SK-N-SH (cell line): ENCODE measurements at regions not wholly inside any gene's neighbourhood (a gene's known extent, or its start where the extent isn't known, plus 50 kb on each side); places are given as distances from the start of the nearest gene placed in this dataset.

Experiments used
- CTCF ChIA-PET: fragments of 300-600, 350-600 bp; formaldehyde crosslinking; extraction: SDS; loops from one replicate; lab custom pipeline; 2021; lab: Yijun Ruan, JAX
- POLR2A ChIA-PET: fragments of 350-600 bp; sonication (Branson Sonifier 250); formaldehyde crosslinking; extraction: SDS; loops from one replicate; lab custom pipeline; 2020; ENCODE audit warnings: antibody characterized with exemption, inconsistent platforms; lab: Yijun Ruan, JAX
- DNase-seq: peaks from one replicate; pipeline ENCODE4 v3.0.0; 2012
- H2AFZ ChIP-seq: fragments of 200-600 bp; sonication (generic); 2 replicates; pipeline ENCODE4 v1.8.1; 2016; ENCODE audit warnings: antibody characterized with exemption, mild to moderate bottlenecking, low read depth
- H3F3A ChIP-seq: fragments of 200-600 bp; sonication (generic); replicated peaks from 2 replicates; pipeline ENCODE3; 2016; ENCODE audit warnings: antibody characterized with exemption, mild to moderate bottlenecking; ENCODE audit not compliant: insufficient read depth
- H3K27ac ChIP-seq, 2 experiments: fragments of 200-500 bp in 1 of 2; fragments of 200-600 bp in 1 of 2; sonication (Bioruptor generic) in 1 of 2; sonication (generic), shearing (Covaris generic) in 1 of 2; 2 replicates each; pipeline versions ENCODE4 v1.5.1 to v1.6.1; 2014 to 2016; ENCODE audit warnings: low read depth in 2 of 2, inconsistent platforms in 1 of 2, low read length in 1 of 2, mild to moderate bottlenecking in 1 of 2, mixed read lengths in 1 of 2
- H3K27me3 ChIP-seq: fragments of 200-600 bp; sonication (generic), shearing (Covaris generic); 2 replicates; pipeline ENCODE4 v1.6.1; 2016; ENCODE audit warnings: mixed run types; ENCODE audit not compliant: insufficient read depth
- H3K36me3 ChIP-seq, 2 experiments: fragments of 200-500 bp in 1 of 2; fragments of 200-600 bp in 1 of 2; sonication (Bioruptor generic) in 1 of 2; sonication (generic) in 1 of 2; replicated peaks in 1 of 2; 2 replicates each; pipeline versions ENCODE3 to v1.5.1; 2014 to 2016; ENCODE audit warnings: low read length in 1 of 2, mild to moderate bottlenecking in 1 of 2; ENCODE audit not compliant: insufficient read depth in 2 of 2, control insufficient read depth in 1 of 2
- H3K4me1 ChIP-seq, 2 experiments: fragments of 200-500 bp in 1 of 2; fragments of 200-600 bp in 1 of 2; sonication (Bioruptor generic) in 1 of 2; sonication (generic), shearing (Covaris generic) in 1 of 2; 2 replicates each; pipeline versions ENCODE4 v1.5.1 to v1.6.1; 2014 to 2016; ENCODE audit warnings: low read depth in 1 of 2, low read length in 1 of 2, mixed run types in 1 of 2; ENCODE audit not compliant: insufficient read depth in 2 of 2, control insufficient read depth in 1 of 2
- H3K4me2 ChIP-seq: fragments of 200-600 bp; sonication (generic), shearing (Covaris generic); 2 replicates; pipeline ENCODE4 v1.6.1; 2017; ENCODE audit warnings: mixed run types
- H3K4me3 ChIP-seq, 2 experiments: fragments of 200-500 bp in 1 of 2; fragments of 200-600 bp in 1 of 2; sonication (Bioruptor generic) in 1 of 2; sonication (generic), shearing (Covaris generic) in 1 of 2; 2 replicates each; pipeline versions ENCODE4 v1.5.1 to v1.8.1; 2014 to 2016; ENCODE audit warnings: low read depth in 2 of 2, inconsistent platforms in 1 of 2, low read length in 1 of 2, mild to moderate bottlenecking in 1 of 2, mixed read lengths in 1 of 2, moderate library complexity in 1 of 2
- H3K79me2 ChIP-seq: fragments of 200-600 bp; sonication (generic); 2 replicates; pipeline ENCODE4 v1.8.1; 2017; ENCODE audit warnings: mild to moderate bottlenecking; ENCODE audit not compliant: insufficient read depth
- H3K9ac ChIP-seq: fragments of 200-600 bp; sonication (generic); 2 replicates; pipeline ENCODE4 v1.6.1; 2017; ENCODE audit warnings: mixed run types
- H3K9me2 ChIP-seq: fragments of 200-600 bp; sonication (generic); 2 replicates; pipeline ENCODE4 v1.6.1; 2017; ENCODE audit warnings: mixed run types
- H3K9me3 ChIP-seq: fragments of 200-600 bp; sonication (generic); 2 replicates; pipeline ENCODE4 v1.6.1; 2017; ENCODE audit warnings: mixed run types, mild to moderate bottlenecking, moderate library complexity
- H4K20me1 ChIP-seq: fragments of 200-600 bp; sonication (generic); 2 replicates; pipeline ENCODE4 v1.6.1; 2017; ENCODE audit warnings: mild to moderate bottlenecking, mixed run types; ENCODE audit not compliant: insufficient read depth
- ELF1 ChIP-seq: IDR thresholded peaks from 2 replicates; pipeline ENCODE4 v1.4.0; 2012
- FOSL2 ChIP-seq: IDR thresholded peaks from 2 replicates; pipeline ENCODE4 v1.4.0; 2012; ENCODE audit warnings: low read depth, mild to moderate bottlenecking, moderate library complexity, borderline replicate concordance
- GABPA ChIP-seq: IDR thresholded peaks from 2 replicates; pipeline ENCODE4 v1.4.0; 2012; ENCODE audit warnings: low read depth, mild to moderate bottlenecking
- JUND ChIP-seq: IDR thresholded peaks from 2 replicates; pipeline ENCODE4 v1.4.0; 2012
- SMC3 ChIP-seq: IDR thresholded peaks from 2 replicates; pipeline ENCODE4 v1.6.1; 2012; ENCODE audit warnings: low read depth, low read length, improper control_type of control experiment
- USF1 ChIP-seq: IDR thresholded peaks from 2 replicates; pipeline ENCODE4 v1.4.0; 2012; ENCODE audit warnings: low read depth, borderline replicate concordance
- WGBS: methylation state at CpG from one replicate; pipeline ENCODE4 v1.1.6; 2017; ENCODE audit warnings: low lambda C conversion rate; 5-methylcytosine and 5-hydroxymethylcytosine counted together
- TF ChIP-seq, protein P1 (sequence below): IDR thresholded peaks from 2 replicates; pipeline ENCODE4 v1.6.1; 2012; ENCODE audit warnings: mild to moderate bottlenecking, low read depth, low read length, moderate library complexity
- TF ChIP-seq, protein P2 (sequence below): fragments of 200-600 bp; sonication (generic); IDR thresholded peaks from 2 replicates; pipeline ENCODE4 v1.6.1; 2017; ENCODE audit warnings: antibody characterized with exemption, mild to moderate bottlenecking, moderate library complexity
- TF ChIP-seq, protein P3 (sequence below): IDR thresholded peaks from 2 replicates; pipeline ENCODE4 v1.4.0; 2012; ENCODE audit warnings: low read depth, borderline replicate concordance

DNA sequence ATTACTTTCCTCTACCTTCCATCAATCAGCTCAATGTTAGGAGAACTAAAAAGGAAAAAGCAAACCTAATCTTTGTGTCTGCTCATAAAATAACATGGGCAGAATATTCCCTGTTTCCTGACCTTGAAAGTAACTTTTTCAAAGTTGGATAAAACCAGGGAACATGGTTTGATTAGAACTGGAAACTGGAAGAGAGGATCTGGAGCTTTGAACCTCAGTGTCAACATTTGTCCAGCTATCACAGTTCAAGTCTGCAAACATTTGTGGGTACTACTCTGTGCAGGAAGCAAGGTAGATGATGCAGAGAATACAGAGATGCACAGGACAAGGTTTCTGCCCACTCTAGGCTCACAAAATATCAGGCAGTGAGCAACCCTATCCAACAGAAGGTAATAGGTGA is 86.4 kb upstream of the TAB3 start:
- Histone ChIP-seq H3K79me2 (no peaks in the 10 kb centered on the region), H3K4me3 (no peak overlapping the region), H2AFZ (no peak overlapping the region), H3K36me3 (no peaks in the 10 kb centered on the region), H3K9me3 (no peaks in the 10 kb centered on the region), H4K20me1 (no peaks in the 10 kb centered on the region), H3K9ac (no peak overlapping the region), H3K27ac (no peak overlapping the region), H3K4me1 (no peaks in the 10 kb centered on the region), H3K9me2 (no peaks in the 10 kb centered on the region), H3K4me2 (no peak overlapping the region), H3F3A (no peaks in the 10 kb centered on the region), H3K27me3 (no peaks in the 10 kb centered on the region; the same call in 1 of the 2 replicates)
- DNase-seq = no peak
- CTCF ChIA-PET = no interaction called here
- POLR2A ChIA-PET = no interaction called here
- TF ChIP-seq FOSL2 (no peak), GABPA (no peak)
- TF ChIP-seq, protein P1, sequence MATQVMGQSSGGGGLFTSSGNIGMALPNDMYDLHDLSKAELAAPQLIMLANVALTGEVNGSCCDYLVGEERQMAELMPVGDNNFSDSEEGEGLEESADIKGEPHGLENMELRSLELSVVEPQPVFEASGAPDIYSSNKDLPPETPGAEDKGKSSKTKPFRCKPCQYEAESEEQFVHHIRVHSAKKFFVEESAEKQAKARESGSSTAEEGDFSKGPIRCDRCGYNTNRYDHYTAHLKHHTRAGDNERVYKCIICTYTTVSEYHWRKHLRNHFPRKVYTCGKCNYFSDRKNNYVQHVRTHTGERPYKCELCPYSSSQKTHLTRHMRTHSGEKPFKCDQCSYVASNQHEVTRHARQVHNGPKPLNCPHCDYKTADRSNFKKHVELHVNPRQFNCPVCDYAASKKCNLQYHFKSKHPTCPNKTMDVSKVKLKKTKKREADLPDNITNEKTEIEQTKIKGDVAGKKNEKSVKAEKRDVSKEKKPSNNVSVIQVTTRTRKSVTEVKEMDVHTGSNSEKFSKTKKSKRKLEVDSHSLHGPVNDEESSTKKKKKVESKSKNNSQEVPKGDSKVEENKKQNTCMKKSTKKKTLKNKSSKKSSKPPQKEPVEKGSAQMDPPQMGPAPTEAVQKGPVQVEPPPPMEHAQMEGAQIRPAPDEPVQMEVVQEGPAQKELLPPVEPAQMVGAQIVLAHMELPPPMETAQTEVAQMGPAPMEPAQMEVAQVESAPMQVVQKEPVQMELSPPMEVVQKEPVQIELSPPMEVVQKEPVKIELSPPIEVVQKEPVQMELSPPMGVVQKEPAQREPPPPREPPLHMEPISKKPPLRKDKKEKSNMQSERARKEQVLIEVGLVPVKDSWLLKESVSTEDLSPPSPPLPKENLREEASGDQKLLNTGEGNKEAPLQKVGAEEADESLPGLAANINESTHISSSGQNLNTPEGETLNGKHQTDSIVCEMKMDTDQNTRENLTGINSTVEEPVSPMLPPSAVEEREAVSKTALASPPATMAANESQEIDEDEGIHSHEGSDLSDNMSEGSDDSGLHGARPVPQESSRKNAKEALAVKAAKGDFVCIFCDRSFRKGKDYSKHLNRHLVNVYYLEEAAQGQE = no peak
- TF ChIP-seq, all 33 proteins: peak for 0

DNA sequence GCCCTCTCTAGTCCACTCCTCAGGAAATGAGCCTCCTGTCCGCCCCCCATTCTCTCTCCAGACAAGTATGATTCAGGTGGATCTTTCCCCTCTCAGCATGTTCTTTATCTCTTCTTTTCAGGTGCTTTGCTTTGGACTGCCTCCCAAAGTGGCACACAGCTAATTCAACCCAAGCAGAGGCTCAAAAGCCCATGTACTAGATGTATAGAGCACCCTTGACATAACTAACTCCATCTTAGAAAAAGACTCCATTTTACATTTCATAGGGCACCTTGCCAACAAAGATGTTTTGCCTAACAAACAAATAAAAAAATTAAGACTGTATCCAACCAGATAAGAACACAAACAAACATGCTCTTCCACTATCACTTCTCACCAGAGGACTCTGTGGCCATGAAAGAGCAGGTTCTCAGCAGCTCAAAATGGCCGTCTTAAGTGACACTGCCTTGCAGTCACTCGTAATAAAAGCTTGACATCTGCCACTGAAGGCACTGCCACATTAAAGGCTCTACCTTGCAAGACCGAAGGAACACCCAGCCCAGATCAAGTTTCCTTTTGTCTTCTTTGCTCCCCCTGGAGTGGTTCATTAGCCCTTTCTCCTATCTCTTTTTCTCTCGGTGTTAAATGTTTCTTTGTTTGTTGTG is 84.9 kb upstream of the TAB3 start:
- H3K4me3 ChIP-seq = no peak overlapping the region
- no peaks in the 10 kb centered on the region for H3K79me2 ChIP-seq
- no peaks in the 10 kb centered on the region for H3K4me1 ChIP-seq
- CTCF ChIA-PET = interaction anchor here (1.8 kb wide), 1 partner anchor 65 kb away, joined by 6 read pairs; no protein-coding TSS in a partner anchor
- POLR2A ChIA-PET = no interaction called here
- H2AFZ ChIP-seq = no peak overlapping the region
- no peaks in the 10 kb centered on the region; the same call in 1 of the 2 replicates for H3K27me3 ChIP-seq
- H3K4me2 ChIP-seq = no peak overlapping the region
- H4K20me1 ChIP-seq = no peaks in the 10 kb centered on the region
- no peaks in the 10 kb centered on the region for H3K9me2 ChIP-seq
- no peak for DNase-seq
- TF ChIP-seq, protein P2, sequence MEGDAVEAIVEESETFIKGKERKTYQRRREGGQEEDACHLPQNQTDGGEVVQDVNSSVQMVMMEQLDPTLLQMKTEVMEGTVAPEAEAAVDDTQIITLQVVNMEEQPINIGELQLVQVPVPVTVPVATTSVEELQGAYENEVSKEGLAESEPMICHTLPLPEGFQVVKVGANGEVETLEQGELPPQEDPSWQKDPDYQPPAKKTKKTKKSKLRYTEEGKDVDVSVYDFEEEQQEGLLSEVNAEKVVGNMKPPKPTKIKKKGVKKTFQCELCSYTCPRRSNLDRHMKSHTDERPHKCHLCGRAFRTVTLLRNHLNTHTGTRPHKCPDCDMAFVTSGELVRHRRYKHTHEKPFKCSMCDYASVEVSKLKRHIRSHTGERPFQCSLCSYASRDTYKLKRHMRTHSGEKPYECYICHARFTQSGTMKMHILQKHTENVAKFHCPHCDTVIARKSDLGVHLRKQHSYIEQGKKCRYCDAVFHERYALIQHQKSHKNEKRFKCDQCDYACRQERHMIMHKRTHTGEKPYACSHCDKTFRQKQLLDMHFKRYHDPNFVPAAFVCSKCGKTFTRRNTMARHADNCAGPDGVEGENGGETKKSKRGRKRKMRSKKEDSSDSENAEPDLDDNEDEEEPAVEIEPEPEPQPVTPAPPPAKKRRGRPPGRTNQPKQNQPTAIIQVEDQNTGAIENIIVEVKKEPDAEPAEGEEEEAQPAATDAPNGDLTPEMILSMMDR = no peak
- TF ChIP-seq SMC3 (no peak), USF1 (no peak), ELF1 (no peak), JUND (no peak)
- TF ChIP-seq, protein P3, sequence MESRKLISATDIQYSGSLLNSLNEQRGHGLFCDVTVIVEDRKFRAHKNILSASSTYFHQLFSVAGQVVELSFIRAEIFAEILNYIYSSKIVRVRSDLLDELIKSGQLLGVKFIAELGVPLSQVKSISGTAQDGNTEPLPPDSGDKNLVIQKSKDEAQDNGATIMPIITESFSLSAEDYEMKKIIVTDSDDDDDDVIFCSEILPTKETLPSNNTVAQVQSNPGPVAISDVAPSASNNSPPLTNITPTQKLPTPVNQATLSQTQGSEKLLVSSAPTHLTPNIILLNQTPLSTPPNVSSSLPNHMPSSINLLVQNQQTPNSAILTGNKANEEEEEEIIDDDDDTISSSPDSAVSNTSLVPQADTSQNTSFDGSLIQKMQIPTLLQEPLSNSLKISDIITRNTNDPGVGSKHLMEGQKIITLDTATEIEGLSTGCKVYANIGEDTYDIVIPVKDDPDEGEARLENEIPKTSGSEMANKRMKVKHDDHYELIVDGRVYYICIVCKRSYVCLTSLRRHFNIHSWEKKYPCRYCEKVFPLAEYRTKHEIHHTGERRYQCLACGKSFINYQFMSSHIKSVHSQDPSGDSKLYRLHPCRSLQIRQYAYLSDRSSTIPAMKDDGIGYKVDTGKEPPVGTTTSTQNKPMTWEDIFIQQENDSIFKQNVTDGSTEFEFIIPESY = no peak
- no peaks in the 10 kb centered on the region for H3K9me3 ChIP-seq
- no peak overlapping the region for H3K9ac ChIP-seq
- H3K36me3 ChIP-seq = no peaks in the 10 kb centered on the region
- no peaks in the 10 kb centered on the region for H3F3A ChIP-seq
- H3K27ac ChIP-seq = no peak overlapping the region
- 51% methylated on average over 5 of the region's 5 CpGs for WGBS
